SKM-1 treated with dmso at 0.1 percent for 144 hours (cell line): ENCODE measurements at regions not wholly inside any gene's neighbourhood (a gene's known extent, or its start where the extent isn't known, plus 50 kb on each side); places are given as distances from the start of the nearest gene placed in this dataset.
"Not testable (repeated sequence)": the region's sequence is repeated elsewhere in the genome, so short reads cannot be mapped to it uniquely, and the experiment has no call there.

Experiments used
- DNase-seq: peaks from one replicate; lab custom pipeline; 2025; ENCODE audit not compliant: unreplicated experiment; lab: John Stamatoyannopoulos, UW

GRCh38 chr4:54993473-54994026 lies 131.8 kb downstream of the KDR start:
- not testable (repeated sequence) for DNase-seq

GRCh38 chr4:54992266-54992665 lies 133.1 kb downstream of the KDR start:
- no peak for DNase-seq

- DNase-seq, result no peak
These were observed 136.7 kb downstream of the KDR start for GRCh38 chr4:54988655-54989054.

- DNase-seq, result no peak
These were observed 139.1 kb downstream of the KDR start for GRCh38 chr4:54986095-54986846.

GRCh38 chr4:54976682-54977081 lies 148.7 kb downstream of the KDR start:
- no peak for DNase-seq

GRCh38 chr4:54976031-54976430 lies 149.4 kb downstream of the KDR start:
- DNase-seq, result no peak

GRCh38 chr4:54973784-54974183 lies 151.6 kb downstream of the KDR start:
- no peak for DNase-seq

GRCh38 chr4:54971474-54971950 lies 153.9 kb downstream of the KDR start:
- peak; percentile 72 for DNase-seq

- DNase-seq, result no peak
These were observed 158.1 kb downstream of the KDR start for GRCh38 chr4:54967289-54967688.

- DNase-seq, result peak; percentile 38
These were observed 163.9 kb downstream of the KDR start for GRCh38 chr4:54961357-54961975.

- DNase-seq, result no peak
These were observed 165.7 kb downstream of the KDR start for GRCh38 chr4:54959651-54960116.

- no peak for DNase-seq
These were observed 166.3 kb downstream of the KDR start for GRCh38 chr4:54959131-54959530.

GRCh38 chr4:54958236-54958635 lies 167.2 kb downstream of the KDR start:
- no peak for DNase-seq

- no peak for DNase-seq
These were observed 170.6 kb downstream of the KDR start for GRCh38 chr4:54954656-54955388.

- DNase-seq, result no peak
These were observed 178.7 kb downstream of the KDR start for GRCh38 chr4:54946741-54947140.

GRCh38 chr4:54945838-54946237 lies 179.6 kb downstream of the KDR start:
- no peak for DNase-seq

GRCh38 chr4:54942721-54943120 lies 182.7 kb downstream of the KDR start:
- no peak for DNase-seq

GRCh38 chr4:54941994-54942552 lies 183.3 kb downstream of the KDR start:
- no peak for DNase-seq

GRCh38 chr4:54940996-54941865 lies 184.2 kb downstream of the KDR start:
- DNase-seq, result no peak

- peak; percentile 27 for DNase-seq
These were observed 187.9 kb downstream of the KDR start for GRCh38 chr4:54937501-54937900.
